PC-3 (cell line): ENCODE measurements at regions not wholly inside any gene's neighbourhood (a gene's known extent, or its start where the extent isn't known, plus 50 kb on each side); places are given as distances from the start of the nearest gene placed in this dataset.

ENCODE experiments used
- ATAC-seq: fragments of 200-7000 bp; cut with Tn5 transposase; 2 replicates; pipeline ENCODE4 v1.9.1; 2020; ENCODE audit warnings: mild to moderate bottlenecking, moderate library complexity
- BruUV-seq: library from RNA; stranded (reverse); fragments of 400-500 nt; replicated peaks from 2 replicates; lab custom pipeline; 2021; lab: Mats Ljungman, UMichigan
- CTCF ChIA-PET: fragments of 300-600 bp; sonication (Branson Sonifier 250); formaldehyde crosslinking; loops from one replicate; lab custom pipeline; 2022; ENCODE audit warnings: antibody characterized with exemption; lab: Charles Lee
- POLR2A ChIA-PET: fragments of 300-600 bp; sonication (Branson Sonifier 250); formaldehyde crosslinking; loops from one replicate; lab custom pipeline; 2022; ENCODE audit warnings: antibody characterized with exemption; ENCODE audit not compliant: unreplicated experiment; lab: Charles Lee
- DNase-seq: peaks from one replicate; pipeline ENCODE4 v3.0.0-alpha.2; 2015
- H2AFZ ChIP-seq: fragments of 300-600 bp; sonication (generic); 2 replicates; pipeline ENCODE4 v1.6.0; 2016; ENCODE audit warnings: antibody characterized with exemption, low read length
- H3F3A ChIP-seq: fragments of 300-600 bp; sonication (generic); one replicate; pipeline ENCODE4 v1.6.0; 2017; ENCODE audit warnings: antibody characterized with exemption, low read length, control low read depth, mild to moderate bottlenecking; ENCODE audit not compliant: unreplicated experiment
- H3K27ac ChIP-seq: fragments of 300-600 bp; sonication (generic); 2 replicates; pipeline ENCODE4 v1.5.1; 2016; ENCODE audit warnings: mild to moderate bottlenecking, low read length
- H3K27me3 ChIP-seq: fragments of 300-600 bp; sonication (generic); 2 replicates; pipeline ENCODE4 v1.6.1; 2016; ENCODE audit warnings: low read length, mixed read lengths
- H3K36me3 ChIP-seq: fragments of 300-600 bp; sonication (generic); 2 replicates; pipeline ENCODE4 v1.6.1; 2016; ENCODE audit warnings: low read depth, mixed run types, low read length, mixed read lengths
- H3K4me1 ChIP-seq: fragments of 300-600 bp; sonication (generic); 2 replicates; pipeline ENCODE4 v1.5.1; 2016; ENCODE audit warnings: low read length; ENCODE audit not compliant: insufficient read depth
- H3K4me2 ChIP-seq: fragments of 300-600 bp; sonication (generic); 2 replicates; pipeline ENCODE4 v1.6.0; 2016; ENCODE audit warnings: low read length
- H3K4me3 ChIP-seq: fragments of 300-600 bp; sonication (generic); 2 replicates; pipeline ENCODE4 v1.5.1; 2016; ENCODE audit warnings: mild to moderate bottlenecking, low read length, mixed read lengths
- H3K79me2 ChIP-seq: fragments of 300-600 bp; sonication (generic); 2 replicates; pipeline ENCODE4 v1.6.1; 2017; ENCODE audit warnings: low read length, mixed read lengths
- H3K9ac ChIP-seq: fragments of 300-600 bp; sonication (generic); 2 replicates; pipeline ENCODE4 v1.6.0; 2016; ENCODE audit warnings: mild to moderate bottlenecking, low read length
- H3K9me2 ChIP-seq: fragments of 300-600 bp; sonication (generic); replicated peaks from 2 replicates; pipeline ENCODE4 v1.6.1; 2016; ENCODE audit warnings: mixed run types, low read length, mixed read lengths
- H3K9me3 ChIP-seq: fragments of 300-600 bp; sonication (generic); 2 replicates; pipeline ENCODE4 v1.6.1; 2016; ENCODE audit warnings: low read length, mixed read lengths
- H4K20me1 ChIP-seq: fragments of 300-600 bp; sonication (generic); 2 replicates; pipeline ENCODE4 v1.6.1; 2016; ENCODE audit warnings: low read length, mixed read lengths
- CTCF ChIP-seq: fragments of 300-600 bp; sonication (generic); conservative IDR thresholded peaks from 2 replicates; pipeline ENCODE4 v1.5.1; 2017; ENCODE audit warnings: antibody characterized with exemption, low read depth, mild to moderate bottlenecking, low read length
- EZH2 ChIP-seq: fragments of 300-600 bp; sonication (generic); IDR thresholded peaks from one replicate; pipeline ENCODE4 v1.6.1; 2017; ENCODE audit warnings: antibody characterized with exemption, mild to moderate bottlenecking, low read length; ENCODE audit not compliant: unreplicated experiment
- EZH2phosphoT487 ChIP-seq: fragments of 300-600 bp; sonication (generic); IDR thresholded peaks from 2 replicates; pipeline ENCODE4 v1.6.1; 2018; ENCODE audit warnings: mild to moderate bottlenecking, antibody characterized with exemption, low read length, borderline replicate concordance
- intact Hi-C: fragments of 100-400 bp; cut with micrococcal nuclease; formaldehyde crosslinking; loops from 2 replicates; pipeline ENCODE4 v1.9.0; 2023

GRCh38 chr13:76762721-76763120 lies 123.5 kb downstream of the KCTD12 start:
- no peaks in the 10 kb centered on the region for H3K9me2 ChIP-seq
- DNase-seq (no peak), ATAC-seq (no peak)
- BruUV-seq = no TSS peak
- H3K36me3 ChIP-seq = no peaks in the 10 kb centered on the region
- H3K27me3 ChIP-seq = no peaks in the 10 kb centered on the region
- no peaks in the 10 kb centered on the region for H4K20me1 ChIP-seq
- no peak overlapping the region for H3K4me3 ChIP-seq
- POLR2A ChIA-PET = no interaction called here
- no peak overlapping the region for H3K9ac ChIP-seq
- TF ChIP-seq CTCF = no peak
- no peak for TF ChIP-seq EZH2
- TF ChIP-seq EZH2phosphoT487 = no peak
- H3F3A ChIP-seq = no peaks in the 10 kb centered on the region
- H3K27ac ChIP-seq = no peak overlapping the region
- intact Hi-C loops = no loop called here
- H3K4me1 ChIP-seq = no peaks in the 10 kb centered on the region
- H3K79me2 ChIP-seq = no peaks in the 10 kb centered on the region
- H3K4me2 ChIP-seq = no peak overlapping the region
- no peak overlapping the region for H2AFZ ChIP-seq
- no peaks in the 10 kb centered on the region for H3K9me3 ChIP-seq
- CTCF ChIA-PET = no interaction called here

GRCh38 chr13:76759877-76760276 lies 126.3 kb downstream of the KCTD12 start:
- no TSS peak for BruUV-seq
- Histone ChIP-seq H3K4me3 (no peak overlapping the region), H3F3A (no peaks in the 10 kb centered on the region), H3K36me3 (no peaks in the 10 kb centered on the region), H3K4me1 (no peaks in the 10 kb centered on the region), H3K9me3 (no peaks in the 10 kb centered on the region), H2AFZ (no peak overlapping the region), H3K4me2 (no peak overlapping the region), H3K79me2 (no peaks in the 10 kb centered on the region), H4K20me1 (no peaks in the 10 kb centered on the region), H3K9ac (no peak overlapping the region), H3K27me3 (no peaks in the 10 kb centered on the region), H3K27ac (no peak overlapping the region), H3K9me2 (no peaks in the 10 kb centered on the region)
- ATAC-seq (no peak), DNase-seq (no peak)
- intact Hi-C loops = no loop called here
- POLR2A ChIA-PET = no interaction called here
- CTCF ChIA-PET = no interaction called here
- TF ChIP-seq EZH2phosphoT487 = no peak
- TF ChIP-seq CTCF = no peak
- no peak for TF ChIP-seq EZH2

GRCh38 chr13:76758738-76759137 lies 127.5 kb downstream of the KCTD12 start:
- peak; percentile 25 for DNase-seq
- POLR2A ChIA-PET = no interaction called here
- no peaks in the 10 kb centered on the region for H3K27me3 ChIP-seq
- H3K4me2 ChIP-seq = no peak overlapping the region
- ATAC-seq = peak; percentile 61; the same call in 1 of the 2 replicates
- intact Hi-C loops = no loop called here
- no peak overlapping the region for H3K27ac ChIP-seq
- CTCF ChIA-PET = no interaction called here
- no peaks in the 10 kb centered on the region for H3K79me2 ChIP-seq
- no peak overlapping the region for H3K9ac ChIP-seq
- no peaks in the 10 kb centered on the region for H3K36me3 ChIP-seq
- H4K20me1 ChIP-seq = no peaks in the 10 kb centered on the region
- H3K9me2 ChIP-seq = no peaks in the 10 kb centered on the region
- no peaks in the 10 kb centered on the region for H3F3A ChIP-seq
- no peak overlapping the region for H2AFZ ChIP-seq
- TF ChIP-seq EZH2phosphoT487 = no peak
- no peak for TF ChIP-seq CTCF
- no peak for TF ChIP-seq EZH2
- no peak overlapping the region for H3K4me3 ChIP-seq
- no TSS peak for BruUV-seq
- H3K4me1 ChIP-seq = no peaks in the 10 kb centered on the region
- no peaks in the 10 kb centered on the region for H3K9me3 ChIP-seq
